Transverse colon (tissue), 4 donors: ENCODE measurements at regions not wholly inside any gene's neighbourhood (a gene's known extent, or its start where the extent isn't known, plus 50 kb on each side); places are given as distances from the start of the nearest gene placed in this dataset.
A peak's percentile ranks its signal among the peaks of the same experiment; 100 is the strongest.

Source experiments
- DNase-seq: peaks from one replicate; pipeline ENCODE4 v3.0.0-alpha.2; 2019
- H3K27ac ChIP-seq, 4 donors: fragments of 200-600 bp; sonication (generic); 2 replicates each; pipeline ENCODE4 v1.5.1; 2016 to 2018; ENCODE audit warnings: inconsistent platforms in 4 of 4
- H3K27me3 ChIP-seq: fragments of 200-600 bp; sonication (generic); 2 replicates; pipeline ENCODE4 v1.5.1; 2017; ENCODE audit warnings: inconsistent platforms
- H3K36me3 ChIP-seq, 4 donors: fragments of 200-600 bp; sonication (generic); 2 replicates each; pipeline ENCODE4 v1.5.1; 2017 to 2019; ENCODE audit warnings: inconsistent platforms in 4 of 4
- H3K4me1 ChIP-seq, 4 donors: fragments of 200-600 bp; sonication (generic); 2 replicates each; pipeline ENCODE4 v1.5.1; 2017 to 2020; ENCODE audit warnings: inconsistent platforms in 4 of 4
- H3K4me3 ChIP-seq, 4 donors: fragments of 200-600 bp; sonication (generic); 1 replicate in 1 of 4; 2 replicates in 3 of 4; pipeline versions ENCODE4 v1.5.1 to v1.6.1; 2017 to 2019; ENCODE audit warnings: inconsistent platforms in 4 of 4
- H3K9me3 ChIP-seq, 2 donors: fragments of 200-600 bp; sonication (generic); 2 replicates each; pipeline ENCODE4 v1.5.1; 2017 to 2019; ENCODE audit warnings: inconsistent platforms in 2 of 2
- EP300 ChIP-seq: sonication (generic); formaldehyde crosslinking; IDR thresholded peaks from one replicate; pipeline ENCODE4 v1.6.1; 2017; ENCODE audit warnings: antibody characterized with exemption, low read depth
- POLR2A ChIP-seq: fragments of 450-650 bp; IDR thresholded peaks from one replicate; pipeline ENCODE4 v1.6.1; 2016; ENCODE audit warnings: antibody characterized with exemption, mild to moderate bottlenecking, moderate library complexity
- POLR2AphosphoS5 ChIP-seq, 3 donors: sonication (generic); formaldehyde crosslinking; IDR thresholded peaks; one replicate each; pipeline ENCODE4 v1.6.1; 2016; ENCODE audit warnings: antibody characterized with exemption in 3 of 3
- WGBS, 2 donors: methylation state at CpG; one replicate each; pipeline ENCODE4 v1.1.5; 2018; ENCODE audit warnings: low coverage in 1 of 2; 5-methylcytosine and 5-hydroxymethylcytosine counted together
- in situ Hi-C, 4 donors: fragments of 200-750 bp; cut with MboI; loops; one replicate each; pipeline versions ENCODE4 v1.15.0 to v1.15.1; 2017; ENCODE audit warnings: low sequenced_read_pairs in 3 of 4, low pct_ligation_motif_present in 1 of 4, low pct_unique_long_range_greater_than_20kb in 1 of 4
- intact Hi-C: fragments of 100-400 bp; cut with DNase I; formaldehyde crosslinking; loops from one replicate; pipeline ENCODE4 v1.15.1; 2023; ENCODE audit warnings: low total_unique reads
- TF ChIP-seq, protein P1 (sequence below), 5 experiments: fragments of 200-600 bp in 3 of 5; fragments of 450-650 bp in 2 of 5; sonication (generic) in 3 of 5; IDR thresholded peaks; 1 replicate in 2 of 5; 2 replicates in 3 of 5; pipeline ENCODE4 v1.5.1; 2016 to 2017; ENCODE audit warnings: antibody characterized with exemption in 5 of 5, inconsistent platforms in 3 of 5, mild to moderate bottlenecking in 2 of 5, moderate library complexity in 1 of 5

- in situ Hi-C loops (loop anchor here in 1 of 4 donors (25.0 kb wide), 1 partner anchor 624 kb away; no protein-coding TSS in a partner anchor), intact Hi-C loops (loop anchor here (10.0 kb wide), 1 partner anchor 353 kb away; no protein-coding TSS in a partner anchor)
- no peak overlapping the region for H3K4me3 ChIP-seq
- no peaks in the 10 kb centered on the region for H3K36me3 ChIP-seq
- H3K9me3 ChIP-seq: no peaks in the 10 kb centered on the region
- no peak for TF ChIP-seq POLR2AphosphoS5 (IDR thresholded peaks at IDR 0.05)
- no peak for TF ChIP-seq POLR2A
- no peak for TF ChIP-seq EP300
- TF ChIP-seq, protein P1, sequence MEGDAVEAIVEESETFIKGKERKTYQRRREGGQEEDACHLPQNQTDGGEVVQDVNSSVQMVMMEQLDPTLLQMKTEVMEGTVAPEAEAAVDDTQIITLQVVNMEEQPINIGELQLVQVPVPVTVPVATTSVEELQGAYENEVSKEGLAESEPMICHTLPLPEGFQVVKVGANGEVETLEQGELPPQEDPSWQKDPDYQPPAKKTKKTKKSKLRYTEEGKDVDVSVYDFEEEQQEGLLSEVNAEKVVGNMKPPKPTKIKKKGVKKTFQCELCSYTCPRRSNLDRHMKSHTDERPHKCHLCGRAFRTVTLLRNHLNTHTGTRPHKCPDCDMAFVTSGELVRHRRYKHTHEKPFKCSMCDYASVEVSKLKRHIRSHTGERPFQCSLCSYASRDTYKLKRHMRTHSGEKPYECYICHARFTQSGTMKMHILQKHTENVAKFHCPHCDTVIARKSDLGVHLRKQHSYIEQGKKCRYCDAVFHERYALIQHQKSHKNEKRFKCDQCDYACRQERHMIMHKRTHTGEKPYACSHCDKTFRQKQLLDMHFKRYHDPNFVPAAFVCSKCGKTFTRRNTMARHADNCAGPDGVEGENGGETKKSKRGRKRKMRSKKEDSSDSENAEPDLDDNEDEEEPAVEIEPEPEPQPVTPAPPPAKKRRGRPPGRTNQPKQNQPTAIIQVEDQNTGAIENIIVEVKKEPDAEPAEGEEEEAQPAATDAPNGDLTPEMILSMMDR (IDR thresholded peaks at IDR 0.05): no peak
- peaks cover 5 to 21% (median 20%) of the 10 kb centered on the region in 4 donors for H3K4me1 ChIP-seq
- H3K27me3 ChIP-seq: no peaks in the 10 kb centered on the region
- WGBS, 2 donors: 46 to 58% methylated on average over 3 of the region's 3 CpGs
- DNase-seq: no peak
- H3K27ac ChIP-seq: peak overlapping the region in 1 of 4 donors; percentile 37
Observed at GRCh38 chr10:31138026-31138553, 106.4 kb upstream of the ZNF438 start.

DNA sequence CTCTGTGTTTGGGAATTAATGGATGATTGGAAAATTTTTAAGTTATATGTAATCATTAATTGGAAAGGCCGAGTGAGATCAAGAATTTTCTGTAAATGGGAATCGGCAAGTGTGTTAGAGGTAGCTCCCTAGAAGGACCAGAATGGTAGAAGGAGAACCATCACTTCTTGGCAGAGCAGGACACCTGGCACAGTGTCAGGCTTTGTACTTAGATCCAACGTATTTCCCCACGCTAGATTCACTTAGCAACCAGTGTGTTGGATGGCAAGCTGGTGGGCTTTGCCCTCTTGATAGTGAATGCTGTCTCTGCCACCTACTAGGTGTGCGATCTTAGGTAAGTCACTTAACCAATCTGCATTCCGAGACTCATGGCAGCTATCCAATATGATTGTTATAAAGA lies 107.8 kb upstream of the ZNF438 start:
- in situ Hi-C loops: loop anchor here in 1 of 4 donors (25.0 kb wide), 1 partner anchor 623 kb away; no protein-coding TSS in a partner anchor
- intact Hi-C loops: loop anchor here (10.0 kb wide), 1 partner anchor 355 kb away; no protein-coding TSS in a partner anchor
- H3K36me3 ChIP-seq: no peaks in the 10 kb centered on the region
- no peaks in the 10 kb centered on the region for H3K9me3 ChIP-seq
- TF ChIP-seq, protein P1 (IDR thresholded peaks at IDR 0.05): no peak
- no peak for TF ChIP-seq POLR2AphosphoS5 (IDR thresholded peaks at IDR 0.05)
- no peak for TF ChIP-seq POLR2A
- TF ChIP-seq EP300: no peak
- H3K27ac ChIP-seq: no peak overlapping the region
- DNase-seq: no peak
- no peaks in the 10 kb centered on the region for H3K27me3 ChIP-seq
- WGBS, 2 donors: 86 to 89% methylated on average over 5 to 6 of the region's 6 CpGs
- H3K4me1 ChIP-seq: peaks cover 0 to 8% (median 7%) of the 10 kb centered on the region in 4 donors
- no peak overlapping the region for H3K4me3 ChIP-seq

- Histone ChIP-seq H3K36me3 (no peaks in the 10 kb centered on the region), H3K4me3 (no peak overlapping the region), H3K4me1 (peaks cover 0 to 3% (median 0%) of the 10 kb centered on the region in 4 donors), H3K9me3 (no peaks in the 10 kb centered on the region), H3K27ac (no peak overlapping the region), H3K27me3 (no peaks in the 10 kb centered on the region)
- WGBS, 2 donors: 95 to 100% methylated on average over 1 of the region's 1 CpG
- no peak for DNase-seq
- TF ChIP-seq POLR2AphosphoS5 (IDR thresholded peaks at IDR 0.05): no peak
- no peak for TF ChIP-seq POLR2A
- TF ChIP-seq, protein P1 (IDR thresholded peaks at IDR 0.05): no peak
- TF ChIP-seq EP300: no peak
- in situ Hi-C loops (loop anchor here in 1 of 4 donors (25.0 kb wide), 1 partner anchor 622 kb away; no protein-coding TSS in a partner anchor), intact Hi-C loops (no loop called here)
Observed at GRCh38 chr10:31140716-31141115, 109.1 kb upstream of the ZNF438 start.

DNA sequence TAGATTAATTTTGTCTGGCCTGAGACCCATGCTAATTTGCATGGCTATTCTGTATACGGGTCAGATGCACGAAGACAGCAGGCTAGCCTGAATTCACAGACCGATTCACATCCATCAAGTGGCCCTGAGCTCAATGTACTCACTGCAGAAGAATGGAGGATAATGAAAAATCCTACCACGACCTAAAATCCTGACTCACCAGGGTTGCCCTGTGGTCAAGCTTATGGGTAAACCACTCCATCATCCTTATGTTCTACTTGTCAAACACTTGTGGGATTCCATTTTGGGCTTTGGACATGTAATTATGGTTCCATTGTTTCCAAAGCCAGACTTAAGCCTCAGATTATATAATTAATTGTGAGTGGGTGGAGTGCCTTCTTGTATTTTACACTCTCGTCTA lies 110.4 kb upstream of the ZNF438 start:
- TF ChIP-seq, protein P1 (IDR thresholded peaks at IDR 0.05): no peak
- TF ChIP-seq POLR2AphosphoS5 (IDR thresholded peaks at IDR 0.05) (no peak), EP300 (no peak), POLR2A (no peak)
- in situ Hi-C loops (loop anchor here in 1 of 4 donors (25.0 kb wide), 1 partner anchor 620 kb away; no protein-coding TSS in a partner anchor), intact Hi-C loops (no loop called here)
- DNase-seq: no peak
- no peaks in the 10 kb centered on the region for H3K36me3 ChIP-seq
- H3K27ac ChIP-seq: no peak overlapping the region
- H3K4me3 ChIP-seq: no peak overlapping the region
- H3K4me1 ChIP-seq: peaks cover 0 to 8% (median 2%) of the 10 kb centered on the region in 4 donors
- no peaks in the 10 kb centered on the region for H3K27me3 ChIP-seq
- WGBS, 2 donors: 85 to 87% methylated on average over 3 to 5 of the region's 5 CpGs
- H3K9me3 ChIP-seq: no peaks in the 10 kb centered on the region
